CD8-positive, alpha-beta memory T cell (primary cell): ENCODE measurements at regions not wholly inside any gene's neighbourhood (a gene's known extent, or its start where the extent isn't known, plus 50 kb on each side); places are given as distances from the start of the nearest gene placed in this dataset.

Experiments used
- CTCF ChIA-PET: fragments of 350-600 bp; sonication (Branson Sonifier 250); formaldehyde crosslinking; loops from one replicate; lab custom pipeline; 2021; ENCODE audit warnings: antibody characterized with exemption; lab: Charles Lee
- POLR2A ChIA-PET: fragments of 350-600 bp; sonication (Branson Sonifier 250); formaldehyde crosslinking; loops from one replicate; lab custom pipeline; 2021; ENCODE audit warnings: antibody characterized with exemption; lab: Charles Lee
- DNase-seq, 5 donors: peaks; one replicate each; pipeline versions ENCODE4 v3.0.0 to v3.0.0-alpha.2; 2020 to 2022; ENCODE audit warnings: mixed read lengths in 1 of 5
- H3K27ac ChIP-seq: one replicate; pipeline ENCODE4 v1.7.0; 2013; ENCODE audit warnings: low read depth, mild to moderate bottlenecking, low read length, moderate library complexity
- H3K27me3 ChIP-seq: 2 replicates; pipeline ENCODE4 v1.7.0; 2013; ENCODE audit warnings: low read length, mild to moderate bottlenecking; ENCODE audit not compliant: insufficient read depth, poor library complexity, severe bottlenecking
- H3K36me3 ChIP-seq: 2 replicates; pipeline ENCODE4 v1.7.0; 2013; ENCODE audit warnings: mild to moderate bottlenecking, low read length, moderate library complexity; ENCODE audit not compliant: insufficient read depth
- H3K4me1 ChIP-seq: 2 replicates; pipeline ENCODE4 v1.7.0; 2013; ENCODE audit warnings: mild to moderate bottlenecking, low read length, moderate library complexity; ENCODE audit not compliant: insufficient read depth
- H3K4me3 ChIP-seq: 2 replicates; pipeline ENCODE4 v1.7.0; 2013; ENCODE audit warnings: mild to moderate bottlenecking, low read length
- H3K9me3 ChIP-seq: 2 replicates; pipeline ENCODE4 v1.7.0; 2013; ENCODE audit warnings: mild to moderate bottlenecking, low read length
- H3K27ac Mint-ChIP-seq, 8 donors: one replicate each; pipeline ENCODE4 v1.8.0; 2020 to 2021; ENCODE audit warnings: mixed read lengths in 8 of 8, mild to moderate bottlenecking in 6 of 8, inconsistent platforms in 3 of 8, moderate library complexity in 3 of 8
- H3K27me3 Mint-ChIP-seq, 2 donors: one replicate each; pipeline ENCODE4 v1.8.0; 2020 to 2021; ENCODE audit warnings: mixed read lengths in 2 of 2, mild to moderate bottlenecking in 1 of 2, moderate library complexity in 1 of 2
- H3K36me3 Mint-ChIP-seq, 3 donors: one replicate each; pipeline ENCODE4 v1.8.0; 2020 to 2021; ENCODE audit warnings: mixed read lengths in 3 of 3, inconsistent platforms in 1 of 3, mild to moderate bottlenecking in 1 of 3
- H3K4me1 Mint-ChIP-seq, 3 donors: one replicate each; pipeline ENCODE4 v1.8.0; 2020 to 2021; ENCODE audit warnings: mixed read lengths in 3 of 3, inconsistent platforms in 1 of 3, mild to moderate bottlenecking in 1 of 3
- H3K4me3 Mint-ChIP-seq, 7 donors: one replicate each; pipeline ENCODE4 v1.8.0; 2020 to 2021; ENCODE audit warnings: mixed read lengths in 7 of 7, mild to moderate bottlenecking in 6 of 7, moderate library complexity in 4 of 7, inconsistent platforms in 2 of 7
- H3K9me3 Mint-ChIP-seq, 5 donors: one replicate each; pipeline ENCODE4 v1.8.0; 2020 to 2022; ENCODE audit warnings: mixed read lengths in 5 of 5, mild to moderate bottlenecking in 3 of 5, moderate library complexity in 2 of 5, inconsistent platforms in 1 of 5

DNA sequence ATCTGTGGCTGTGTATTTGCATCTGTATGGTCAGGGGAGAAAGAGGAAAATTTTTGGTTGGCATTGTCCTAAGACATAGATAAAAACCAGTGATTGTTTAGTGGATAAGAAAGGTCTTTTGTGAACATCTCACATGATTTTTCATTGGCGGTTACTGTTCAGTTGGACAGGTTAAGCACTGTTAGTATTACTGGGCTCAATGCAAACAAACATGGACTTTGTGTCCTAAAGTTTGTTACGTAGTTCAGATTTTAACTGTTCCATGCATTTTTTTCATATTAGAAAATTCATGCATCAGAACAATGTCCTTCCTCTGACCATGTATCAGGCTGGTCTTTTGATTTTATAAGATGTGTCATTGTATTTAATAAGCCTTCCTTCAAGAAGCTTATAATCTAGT, 368.0 kb downstream of the MEIS1 start:
- no peaks in the 10 kb centered on the region for H3K36me3 Mint-ChIP-seq
- H3K4me3 ChIP-seq, result no peak overlapping the region
- H3K27me3 ChIP-seq, result no peaks in the 10 kb centered on the region
- H3K27ac ChIP-seq, result no peak overlapping the region
- H3K4me1 ChIP-seq, result no peaks in the 10 kb centered on the region
- DNase-seq, result no peak
- H3K9me3 Mint-ChIP-seq, result peaks cover 0 to 18% (median 8%) of the 10 kb centered on the region in 5 donors
- no peaks in the 10 kb centered on the region for H3K9me3 ChIP-seq
- H3K27ac Mint-ChIP-seq, result peak overlapping the region in 1 of 8 donors; percentile 29
- H3K4me1 Mint-ChIP-seq, result no peaks in the 10 kb centered on the region
- ChIA-PET CTCF (no interaction called here), POLR2A (no interaction called here)
- no peaks in the 10 kb centered on the region for H3K27me3 Mint-ChIP-seq
- H3K36me3 ChIP-seq, result no peaks in the 10 kb centered on the region
- H3K4me3 Mint-ChIP-seq, result no peak overlapping the region

DNA sequence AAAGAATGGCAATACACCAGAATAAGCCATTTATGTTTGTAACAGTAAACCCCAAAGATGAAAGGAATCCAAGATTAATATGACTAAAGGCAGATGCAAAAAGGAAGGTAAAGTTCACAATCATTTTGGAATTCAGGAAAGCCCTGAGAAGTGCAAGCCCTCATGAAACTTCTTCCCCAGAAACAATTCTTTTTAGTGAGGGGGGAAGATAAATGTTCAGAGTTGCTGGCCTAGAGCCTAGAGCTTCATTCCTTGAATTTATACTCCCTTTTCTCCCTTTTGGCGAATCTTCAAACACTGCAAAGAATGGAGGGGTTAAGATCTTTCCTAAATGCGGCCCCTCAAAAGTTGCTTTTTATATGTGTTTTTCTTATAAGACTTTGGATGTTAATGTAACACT, 368.8 kb downstream of the MEIS1 start:
- Histone ChIP-seq H3K4me3 (no peak overlapping the region), H3K9me3 (no peaks in the 10 kb centered on the region), H3K27me3 (no peaks in the 10 kb centered on the region), H3K27ac (no peak overlapping the region), H3K36me3 (no peaks in the 10 kb centered on the region), H3K4me1 (no peaks in the 10 kb centered on the region)
- H3K4me1 Mint-ChIP-seq, result no peaks in the 10 kb centered on the region
- POLR2A ChIA-PET, result no interaction called here
- no peaks in the 10 kb centered on the region for H3K27me3 Mint-ChIP-seq
- no peaks in the 10 kb centered on the region for H3K36me3 Mint-ChIP-seq
- no peak for DNase-seq
- no peak overlapping the region for H3K27ac Mint-ChIP-seq
- CTCF ChIA-PET, result no interaction called here
- H3K9me3 Mint-ChIP-seq, result peaks cover 0 to 11% (median 6%) of the 10 kb centered on the region in 5 donors
- H3K4me3 Mint-ChIP-seq, result no peak overlapping the region

DNA sequence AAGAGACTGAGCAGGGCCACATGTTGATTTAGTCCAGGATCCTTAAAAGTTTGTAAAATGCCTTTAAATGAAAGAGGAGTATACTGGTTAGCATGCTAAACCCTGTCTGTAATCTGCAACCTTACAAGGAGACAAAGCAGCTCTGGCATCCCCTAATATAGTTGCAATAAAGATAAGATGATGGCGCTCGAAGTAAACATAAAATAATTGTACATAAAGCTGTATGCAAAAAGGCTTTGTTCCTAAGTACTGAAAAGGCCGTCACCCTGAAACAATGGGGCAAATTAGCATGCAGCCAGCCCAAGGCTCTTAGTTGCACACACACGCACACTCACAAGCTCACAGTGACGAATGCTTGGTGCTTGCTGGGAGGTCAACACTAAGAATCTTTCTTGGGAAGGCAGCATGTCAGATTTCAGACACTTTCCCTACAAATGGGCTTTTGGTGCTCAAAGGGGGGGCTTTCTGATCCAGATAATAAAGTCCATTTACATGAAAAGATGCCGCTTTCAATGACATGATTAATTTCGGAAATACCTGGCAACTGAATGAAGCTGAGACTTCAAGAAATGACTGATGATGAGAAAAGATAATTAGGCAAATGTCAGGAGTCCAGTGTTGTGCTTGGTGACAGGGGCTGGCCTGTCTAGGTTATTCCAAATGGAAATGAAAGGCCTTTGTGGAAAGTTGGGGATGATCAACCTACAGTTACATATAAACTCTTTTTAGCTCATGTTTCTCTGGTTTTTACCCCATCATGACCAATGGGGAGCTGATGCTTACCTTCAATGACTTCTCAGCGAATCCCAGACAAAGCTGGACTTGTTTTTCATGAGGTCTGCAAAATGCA, 370.3 kb downstream of the MEIS1 start:
- POLR2A ChIA-PET, result no interaction called here
- DNase-seq, result no peak
- H3K9me3 Mint-ChIP-seq, result peaks cover 0 to 5% (median 1%) of the 10 kb centered on the region in 5 donors
- Histone ChIP-seq H3K9me3 (no peaks in the 10 kb centered on the region), H3K27ac (no peak overlapping the region), H3K27me3 (no peaks in the 10 kb centered on the region), H3K4me1 (no peaks in the 10 kb centered on the region), H3K36me3 (no peaks in the 10 kb centered on the region), H3K4me3 (no peak overlapping the region)
- no peak overlapping the region for H3K4me3 Mint-ChIP-seq
- H3K27me3 Mint-ChIP-seq, result no peaks in the 10 kb centered on the region
- no peak overlapping the region for H3K27ac Mint-ChIP-seq
- H3K36me3 Mint-ChIP-seq, result no peaks in the 10 kb centered on the region
- CTCF ChIA-PET, result no interaction called here
- no peaks in the 10 kb centered on the region for H3K4me1 Mint-ChIP-seq

DNA sequence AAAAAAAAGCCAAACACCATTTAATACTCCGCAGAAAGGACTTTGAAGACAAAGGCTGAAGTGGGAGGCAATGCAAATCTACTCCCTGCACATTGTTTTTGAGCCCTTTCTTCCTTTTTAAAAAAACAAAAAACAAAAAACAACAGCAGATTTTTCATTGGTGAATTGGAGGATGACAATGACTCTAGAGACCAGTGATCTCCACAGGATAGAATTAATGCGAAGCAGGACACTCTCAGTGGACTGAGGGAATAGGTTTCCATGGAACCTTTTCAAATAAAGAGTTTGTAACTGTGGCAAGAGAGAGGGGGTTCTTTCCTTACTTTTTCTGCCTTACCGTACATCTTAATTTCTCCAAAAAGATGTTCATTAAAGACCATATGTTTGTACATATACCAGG, 371.0 kb downstream of the MEIS1 start:
- H3K4me3 ChIP-seq, result no peak overlapping the region
- no peaks in the 10 kb centered on the region for H3K9me3 ChIP-seq
- no peaks in the 10 kb centered on the region for H3K36me3 ChIP-seq
- Mint-ChIP-seq H3K4me3 (no peak overlapping the region), H3K36me3 (no peaks in the 10 kb centered on the region), H3K27ac (no peak overlapping the region), H3K4me1 (no peaks in the 10 kb centered on the region), H3K9me3 (peaks cover 0 to 4% (median 0%) of the 10 kb centered on the region in 5 donors), H3K27me3 (no peaks in the 10 kb centered on the region)
- ChIA-PET POLR2A (no interaction called here), CTCF (no interaction called here)
- no peak for DNase-seq
- no peak overlapping the region for H3K27ac ChIP-seq
- no peaks in the 10 kb centered on the region for H3K27me3 ChIP-seq
- H3K4me1 ChIP-seq, result no peaks in the 10 kb centered on the region

DNA sequence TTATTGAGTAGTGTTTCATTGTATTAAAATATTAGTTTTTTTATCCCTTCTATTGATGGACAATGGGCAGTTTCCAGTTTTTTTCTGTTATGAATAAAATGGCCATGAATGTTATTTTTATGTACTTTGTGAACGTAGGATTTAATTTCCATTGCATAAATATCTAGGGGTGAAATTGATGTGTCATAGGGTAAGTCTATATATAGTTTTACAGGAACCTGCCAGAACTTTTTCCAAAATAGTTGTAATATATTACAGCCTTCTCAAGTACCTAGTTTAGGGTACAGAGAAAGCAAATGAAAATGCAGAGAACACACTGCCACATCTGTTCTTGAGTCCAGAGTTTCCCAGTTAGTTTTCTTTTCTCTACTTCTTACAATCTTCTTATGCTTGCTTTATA, 378.6 kb downstream of the MEIS1 start:
- ChIA-PET CTCF (no interaction called here), POLR2A (no interaction called here)
- peaks cover 0 to 4% (median 0%) of the 10 kb centered on the region in 5 donors for H3K9me3 Mint-ChIP-seq
- DNase-seq, result no peak
- Histone ChIP-seq H3K36me3 (no peaks in the 10 kb centered on the region), H3K4me3 (no peak overlapping the region), H3K4me1 (no peaks in the 10 kb centered on the region), H3K27me3 (no peaks in the 10 kb centered on the region), H3K9me3 (no peaks in the 10 kb centered on the region), H3K27ac (no peak overlapping the region)
- H3K4me1 Mint-ChIP-seq, result no peaks in the 10 kb centered on the region
- H3K4me3 Mint-ChIP-seq, result no peak overlapping the region
- no peaks in the 10 kb centered on the region for H3K36me3 Mint-ChIP-seq
- no peak overlapping the region for H3K27ac Mint-ChIP-seq
- no peaks in the 10 kb centered on the region for H3K27me3 Mint-ChIP-seq

DNA sequence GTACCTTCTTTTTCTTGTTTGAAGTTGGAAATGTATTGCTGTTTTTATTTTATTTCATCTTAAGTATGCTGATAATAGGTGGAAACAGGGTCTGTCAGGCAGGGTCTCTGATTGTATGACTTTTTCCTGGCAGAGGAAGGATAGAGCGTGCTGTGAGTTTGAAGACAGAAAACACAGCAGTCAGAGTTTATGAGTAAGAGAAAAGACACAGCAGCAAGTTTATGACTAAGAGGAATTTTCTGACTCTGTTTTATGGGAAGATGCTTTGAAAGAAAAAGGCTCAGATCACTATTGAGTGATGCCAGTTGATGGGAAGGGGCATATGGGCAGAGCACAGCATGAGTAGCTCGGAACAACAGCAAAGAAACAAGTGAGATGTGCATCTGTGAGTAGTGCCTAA, 379.1 kb downstream of the MEIS1 start:
- CTCF ChIA-PET, result no interaction called here
- peaks cover 0 to 6% (median 0%) of the 10 kb centered on the region in 5 donors for H3K9me3 Mint-ChIP-seq
- no peak overlapping the region for H3K27ac Mint-ChIP-seq
- no peak for DNase-seq
- no peaks in the 10 kb centered on the region for H3K27me3 Mint-ChIP-seq
- POLR2A ChIA-PET, result no interaction called here
- H3K36me3 Mint-ChIP-seq, result no peaks in the 10 kb centered on the region
- Histone ChIP-seq H3K4me1 (no peaks in the 10 kb centered on the region), H3K36me3 (no peaks in the 10 kb centered on the region), H3K4me3 (no peak overlapping the region), H3K27me3 (no peaks in the 10 kb centered on the region), H3K27ac (no peak overlapping the region), H3K9me3 (no peaks in the 10 kb centered on the region)
- H3K4me3 Mint-ChIP-seq, result no peak overlapping the region
- H3K4me1 Mint-ChIP-seq, result no peaks in the 10 kb centered on the region

DNA sequence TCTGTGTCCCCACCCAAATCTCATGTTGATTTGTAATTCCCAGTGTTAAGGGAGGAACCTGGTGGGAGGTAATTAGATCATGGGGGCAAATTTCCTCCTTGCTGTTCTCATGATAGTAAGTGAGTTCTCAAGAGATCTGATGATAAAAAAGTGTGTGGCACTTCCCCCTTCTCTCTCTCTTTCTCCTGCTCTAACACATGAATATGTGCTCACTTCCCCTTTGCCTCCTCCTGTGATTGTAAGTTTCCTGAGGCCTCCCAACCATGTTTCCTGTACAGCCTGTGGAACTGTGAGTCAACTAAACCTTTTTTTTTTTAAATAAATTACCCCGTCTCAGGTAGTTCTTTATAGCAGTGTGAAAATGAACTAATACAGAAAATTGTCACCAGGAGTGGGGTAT, 380.0 kb downstream of the MEIS1 start:
- no peak overlapping the region for H3K27ac ChIP-seq
- peaks cover 0 to 9% (median 2%) of the 10 kb centered on the region in 5 donors for H3K9me3 Mint-ChIP-seq
- no peaks in the 10 kb centered on the region for H3K4me1 Mint-ChIP-seq
- no peaks in the 10 kb centered on the region for H3K4me1 ChIP-seq
- ChIA-PET CTCF (no interaction called here), POLR2A (no interaction called here)
- H3K27ac Mint-ChIP-seq, result no peak overlapping the region
- H3K4me3 ChIP-seq, result no peak overlapping the region
- no peaks in the 10 kb centered on the region for H3K36me3 Mint-ChIP-seq
- H3K36me3 ChIP-seq, result no peaks in the 10 kb centered on the region
- H3K9me3 ChIP-seq, result no peaks in the 10 kb centered on the region
- H3K4me3 Mint-ChIP-seq, result no peak overlapping the region
- no peaks in the 10 kb centered on the region for H3K27me3 ChIP-seq
- no peaks in the 10 kb centered on the region for H3K27me3 Mint-ChIP-seq
- DNase-seq, result no peak

DNA sequence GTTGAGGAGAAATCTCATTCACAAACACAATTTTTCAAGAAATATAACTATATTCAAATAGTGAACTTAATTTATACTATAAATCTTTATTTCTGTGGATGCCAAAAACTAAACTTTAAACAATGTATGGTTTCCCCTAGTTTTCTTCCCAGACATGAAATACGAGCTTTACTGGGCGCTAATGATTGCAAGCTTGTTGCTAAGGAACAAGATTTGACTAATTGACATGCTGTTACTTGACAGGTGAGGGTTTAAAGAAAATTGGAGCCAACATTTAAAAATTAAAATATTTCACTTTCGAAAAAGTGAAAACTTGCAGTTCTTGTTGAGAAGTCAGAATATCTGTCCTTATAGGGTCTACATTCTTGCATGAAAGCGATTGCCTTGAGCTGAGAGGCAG, 381.0 kb downstream of the MEIS1 start:
- no peak overlapping the region for H3K4me3 ChIP-seq
- Mint-ChIP-seq H3K9me3 (peaks cover 2 to 11% (median 3%) of the 10 kb centered on the region in 5 donors), H3K36me3 (no peaks in the 10 kb centered on the region), H3K27me3 (no peaks in the 10 kb centered on the region), H3K4me3 (no peak overlapping the region), H3K4me1 (no peaks in the 10 kb centered on the region), H3K27ac (no peak overlapping the region)
- no peaks in the 10 kb centered on the region for H3K27me3 ChIP-seq
- ChIA-PET CTCF (no interaction called here), POLR2A (no interaction called here)
- DNase-seq, result no peak
- no peaks in the 10 kb centered on the region for H3K36me3 ChIP-seq
- H3K27ac ChIP-seq, result no peak overlapping the region
- no peaks in the 10 kb centered on the region for H3K4me1 ChIP-seq
- no peaks in the 10 kb centered on the region for H3K9me3 ChIP-seq
